Inferior parietal cortex (tissue), 1 donor: ENCODE measurements at regions not wholly inside any gene's neighbourhood (a gene's known extent, or its start where the extent isn't known, plus 50 kb on each side); places are given as distances from the start of the nearest gene placed in this dataset.

Source experiments
- DNase-seq: peaks from one replicate; pipeline ENCODE4 v3.0.0-alpha.2; 2016; ENCODE audit errors: extremely low spot score

GRCh38 chr13:40384976-40385857, 281.2 kb downstream of the FOXO1 start:
- no peak for DNase-seq

GRCh38 chr13:40385858-40386180, 280.6 kb downstream of the FOXO1 start:
- no peak for DNase-seq

- no peak for DNase-seq
Observed at GRCh38 chr13:40386586-40386985, 279.9 kb downstream of the FOXO1 start.

- no peak for DNase-seq
Observed at GRCh38 chr13:40387775-40388174, 278.7 kb downstream of the FOXO1 start.

GRCh38 chr13:40388617-40389016, 277.8 kb downstream of the FOXO1 start:
- no peak for DNase-seq

- DNase-seq: no peak
Observed at GRCh38 chr13:40389081-40389641, 277.3 kb downstream of the FOXO1 start.

GRCh38 chr13:40390401-40390916, 276.0 kb downstream of the FOXO1 start:
- no peak for DNase-seq

- DNase-seq: no peak
Observed at GRCh38 chr13:40391788-40392187, 274.7 kb downstream of the FOXO1 start.

GRCh38 chr13:40394304-40394985, 272.0 kb downstream of the FOXO1 start:
- DNase-seq: no peak

GRCh38 chr13:40398065-40398464, 268.4 kb downstream of the FOXO1 start:
- DNase-seq: no peak

- DNase-seq: no peak
Observed at GRCh38 chr13:40399756-40400155, 266.7 kb downstream of the FOXO1 start.

GRCh38 chr13:40401911-40402776, 264.3 kb downstream of the FOXO1 start:
- DNase-seq: peak; percentile 66

GRCh38 chr13:40402931-40403431, 263.5 kb downstream of the FOXO1 start:
- DNase-seq: no peak

- no peak for DNase-seq
Observed at GRCh38 chr13:40403509-40404241, 262.8 kb downstream of the FOXO1 start.

- no peak for DNase-seq
Observed at GRCh38 chr13:40404407-40404806, 262.0 kb downstream of the FOXO1 start.

GRCh38 chr13:40404967-40405716, 261.3 kb downstream of the FOXO1 start:
- DNase-seq: no peak

GRCh38 chr13:40406405-40407120, 259.9 kb downstream of the FOXO1 start:
- no peak for DNase-seq

- no peak for DNase-seq
Observed at GRCh38 chr13:40407567-40407966, 258.9 kb downstream of the FOXO1 start.

GRCh38 chr13:40408602-40409001, 257.8 kb downstream of the FOXO1 start:
- no peak for DNase-seq
